Hematopoietic multipotent progenitor cell (in vitro differentiated cells): ENCODE measurements at regions not wholly inside any gene's neighbourhood (a gene's known extent, or its start where the extent isn't known, plus 50 kb on each side); places are given as distances from the start of the nearest gene placed in this dataset.

Source experiments
- DNase-seq, 3 donors: peaks; one replicate each; pipeline ENCODE4 v3.0.0-alpha.2; 2011 to 2015; ENCODE audit warnings: low read depth in 2 of 3, low spot score in 2 of 3

DNA sequence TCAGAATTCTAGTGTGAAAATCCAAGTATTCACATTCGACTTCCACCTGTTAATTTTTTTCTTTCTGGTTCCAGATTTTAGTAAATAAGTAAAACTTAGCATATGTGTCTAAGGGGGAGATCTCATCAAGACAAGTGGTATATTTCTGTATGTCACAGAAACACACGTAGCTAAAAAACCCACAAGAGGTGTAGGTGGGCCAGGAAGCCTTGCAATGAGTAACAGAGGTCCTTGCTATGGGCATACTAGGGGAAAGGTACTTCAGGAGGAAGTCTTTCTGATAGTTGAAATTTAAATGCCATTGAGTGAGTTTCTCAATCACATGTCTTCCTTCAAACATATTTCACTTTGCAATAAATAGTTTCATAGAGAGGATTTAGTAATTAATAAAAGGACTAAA, 315.8 kb downstream of the MID1IP1 start:
- no peak for DNase-seq

DNA sequence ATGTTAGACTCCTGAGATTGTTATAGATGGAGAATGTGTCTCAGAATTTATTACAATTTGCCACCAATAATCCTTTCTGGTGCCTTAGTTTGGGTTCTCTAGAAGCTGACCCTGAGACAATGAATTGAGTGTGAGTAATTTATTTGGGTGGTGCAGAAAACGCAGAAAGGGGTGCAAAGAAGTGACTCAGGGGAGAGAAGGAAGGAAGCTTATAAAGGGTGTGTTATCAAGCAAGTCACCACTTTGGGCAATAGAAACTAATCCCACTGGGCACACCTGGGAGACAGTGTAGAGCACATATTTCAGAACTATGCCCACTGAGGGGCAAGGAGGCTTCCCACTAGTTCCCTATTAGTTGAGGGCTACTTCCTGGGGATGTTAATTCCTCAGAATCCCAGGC, 320.6 kb downstream of the MID1IP1 start:
- DNase-seq: no peak

DNA sequence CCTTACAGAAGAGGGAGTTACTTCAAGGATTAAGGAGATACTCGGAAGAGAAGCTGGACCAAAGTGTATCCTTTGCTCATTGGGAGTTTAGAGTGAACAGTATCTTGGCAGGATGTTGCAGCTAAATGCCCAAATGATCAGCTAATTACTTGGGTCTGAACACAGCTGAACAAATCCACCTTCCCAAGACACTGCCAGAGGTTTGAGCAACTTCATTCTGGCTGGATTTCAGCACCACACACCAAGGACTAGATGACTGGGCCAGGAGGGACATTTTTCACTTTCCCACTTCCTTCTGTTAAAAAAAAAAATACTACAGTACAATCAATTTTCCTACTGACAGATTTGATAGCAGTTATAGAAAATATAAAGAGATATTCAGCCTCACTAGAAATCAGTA, 324.6 kb downstream of the MID1IP1 start:
- no peak for DNase-seq

DNA sequence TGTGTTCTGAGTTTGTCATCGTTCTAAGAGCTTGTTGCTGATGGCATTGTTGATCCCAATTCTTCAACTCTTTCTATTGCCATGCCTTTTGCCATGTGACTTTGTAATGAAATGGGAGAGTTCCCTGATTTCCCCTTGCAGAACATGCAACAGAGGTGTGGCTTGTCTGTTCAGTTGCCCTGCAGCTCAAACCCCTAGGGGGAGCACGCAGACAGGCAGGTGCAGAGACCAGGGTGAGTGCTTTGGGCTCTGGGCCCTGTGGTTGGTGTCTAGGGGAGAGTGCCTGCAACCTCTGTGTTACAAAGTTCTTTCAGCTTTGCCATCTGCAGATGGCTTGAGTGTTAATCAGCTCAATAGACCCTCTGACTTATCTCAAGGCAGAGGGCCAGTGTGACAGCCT, 332.7 kb downstream of the MID1IP1 start:
- peak in 1 of 3 donors; percentile 35 for DNase-seq

DNA sequence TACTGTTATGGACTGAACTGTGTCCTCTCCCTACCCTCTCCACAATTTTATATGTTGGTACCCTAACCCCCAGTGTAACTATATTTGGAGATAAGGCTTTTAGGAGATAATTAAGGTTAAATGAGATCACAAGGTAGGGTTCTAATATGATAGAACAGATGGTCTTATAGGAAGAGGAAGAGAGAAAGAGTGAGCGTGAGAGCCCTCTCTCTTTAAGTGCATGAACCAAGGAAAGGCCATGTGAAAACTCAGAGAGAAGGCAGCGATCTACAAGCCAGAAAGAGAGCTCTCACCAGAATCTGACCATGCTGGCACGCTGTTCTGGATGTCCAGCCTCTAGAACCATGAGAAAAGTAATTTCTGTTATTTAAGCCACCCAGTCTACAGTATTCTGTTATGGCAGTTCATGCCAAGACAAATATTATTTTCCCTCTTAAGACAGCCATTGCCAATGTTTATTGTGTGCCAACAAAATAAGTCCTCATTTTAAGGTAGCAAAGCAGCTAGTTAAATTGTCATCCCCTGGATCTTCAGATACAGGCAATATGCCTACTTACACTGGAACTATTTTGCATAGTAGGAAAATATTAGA, 336.2 kb downstream of the MID1IP1 start:
- no peak for DNase-seq

DNA sequence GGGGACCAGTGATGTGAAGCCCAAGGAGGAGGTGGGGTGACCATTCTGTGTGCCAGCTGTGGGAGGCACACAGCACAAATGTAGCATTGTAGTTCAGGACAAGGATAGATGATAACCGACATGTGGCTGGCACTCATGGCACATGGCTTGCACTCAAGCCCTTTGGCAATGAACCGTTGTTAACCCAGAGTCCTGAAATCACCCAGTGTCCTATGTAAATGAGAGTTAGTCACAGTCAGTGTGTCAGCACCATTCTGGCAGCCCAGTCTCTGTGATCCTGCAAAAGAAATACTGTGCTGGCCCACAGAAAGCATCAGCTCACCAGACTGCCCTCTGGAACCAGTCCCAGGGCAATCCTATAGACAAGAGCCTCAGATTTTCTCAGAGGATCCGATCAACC, 339.3 kb downstream of the MID1IP1 start:
- DNase-seq: no peak

DNA sequence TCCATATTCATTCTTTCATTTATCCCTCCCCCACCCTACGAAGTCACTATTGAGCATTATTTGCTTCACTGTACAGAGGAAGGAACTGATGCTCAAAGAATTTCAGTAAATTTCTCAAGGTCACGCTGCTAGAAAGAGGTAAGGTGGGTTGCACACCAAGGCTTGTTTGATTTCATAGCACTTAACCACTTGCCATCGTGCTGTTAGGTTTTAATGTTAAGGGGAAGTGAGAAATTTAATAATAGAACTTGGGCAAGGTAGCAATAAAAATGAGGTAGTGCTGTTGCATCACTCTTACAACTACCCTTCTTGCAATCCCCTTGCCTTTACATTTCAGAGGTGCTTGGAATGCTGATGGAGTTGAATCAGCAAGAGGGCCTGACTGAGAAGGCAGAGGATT, 343.1 kb downstream of the MID1IP1 start:
- peak in 1 of 3 donors; percentile 40 for DNase-seq

DNA sequence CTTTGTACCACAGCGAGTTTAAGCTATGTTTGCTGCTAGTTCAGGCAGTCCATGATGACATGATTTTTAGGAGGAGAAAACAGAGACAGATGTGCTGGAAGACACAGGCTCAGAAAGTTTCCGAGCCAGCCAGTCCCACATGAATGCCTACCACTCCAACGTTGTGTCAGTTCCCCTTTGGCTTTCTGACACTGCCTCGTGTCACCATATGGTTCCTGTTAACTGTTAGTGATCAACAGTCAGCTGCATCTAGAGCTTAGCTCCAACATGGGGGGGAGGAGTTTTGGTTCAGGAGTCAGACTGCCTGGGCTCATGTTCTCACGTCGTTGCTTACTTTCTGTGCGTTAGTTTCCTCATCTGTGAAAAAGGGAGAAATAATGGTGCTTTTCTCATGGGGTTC, 343.7 kb downstream of the MID1IP1 start:
- peak in 1 of 3 donors; percentile 78 for DNase-seq

DNA sequence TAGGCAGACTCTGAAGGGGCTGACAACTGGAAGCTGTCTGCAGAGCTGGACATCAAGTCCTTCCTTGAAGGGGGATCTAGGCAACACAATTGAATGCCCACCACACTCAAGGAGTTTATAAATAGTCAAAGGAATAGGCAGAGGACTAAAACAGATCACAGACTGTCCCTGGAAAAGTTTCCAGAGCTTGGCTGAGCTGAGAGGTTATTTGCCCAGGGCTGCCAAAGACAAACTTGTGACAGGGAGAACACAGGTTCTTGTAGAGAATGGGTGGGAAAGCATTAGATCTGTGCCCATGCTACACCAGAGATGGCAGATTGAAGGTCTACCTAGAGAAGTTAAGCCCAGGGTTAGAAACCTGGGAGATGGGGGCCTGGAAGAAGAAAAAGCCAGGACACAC, 344.6 kb downstream of the MID1IP1 start:
- DNase-seq: no peak

DNA sequence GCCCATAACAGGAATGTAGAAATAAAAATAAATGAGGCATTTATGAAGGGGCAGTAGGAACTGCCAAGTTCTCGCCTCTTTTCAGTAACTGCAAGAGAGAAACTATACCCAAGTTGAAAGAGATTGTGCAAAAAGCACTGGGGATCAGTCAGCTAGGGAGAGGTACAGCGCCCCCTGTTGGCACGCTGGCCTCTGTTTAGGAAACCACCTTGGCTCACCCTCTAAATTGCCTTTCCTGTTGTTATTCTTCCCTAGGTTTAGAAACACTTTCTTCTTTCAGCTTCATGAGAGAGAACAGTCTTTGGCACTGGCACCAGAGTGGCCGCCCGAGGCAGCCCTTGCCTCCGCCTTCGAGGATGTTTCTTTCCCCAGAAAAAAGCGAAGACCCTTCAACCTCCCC, 348.5 kb downstream of the MID1IP1 start:
- DNase-seq: peak; percentile 17 to 63 (median 46)

DNA sequence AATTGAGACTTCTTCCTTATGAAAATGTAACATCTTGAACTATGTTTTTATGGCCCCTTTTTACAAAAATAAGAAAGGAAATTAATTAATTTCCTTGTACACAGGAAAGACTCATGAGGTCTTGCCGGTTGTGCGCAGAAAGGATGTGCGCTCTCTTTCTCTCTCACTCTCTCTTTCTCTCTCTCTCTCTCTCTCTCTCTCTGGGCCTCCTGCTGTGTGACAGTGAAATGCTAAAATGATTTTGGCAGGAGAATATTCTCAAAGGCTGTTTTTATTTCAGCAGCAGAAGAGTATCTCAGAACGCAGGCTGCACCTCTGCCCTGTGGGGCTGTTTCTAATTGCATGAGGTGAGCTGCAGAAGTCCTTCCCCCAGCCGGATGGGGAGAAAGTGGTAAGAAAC, 349.0 kb downstream of the MID1IP1 start:
- DNase-seq: no peak

DNA sequence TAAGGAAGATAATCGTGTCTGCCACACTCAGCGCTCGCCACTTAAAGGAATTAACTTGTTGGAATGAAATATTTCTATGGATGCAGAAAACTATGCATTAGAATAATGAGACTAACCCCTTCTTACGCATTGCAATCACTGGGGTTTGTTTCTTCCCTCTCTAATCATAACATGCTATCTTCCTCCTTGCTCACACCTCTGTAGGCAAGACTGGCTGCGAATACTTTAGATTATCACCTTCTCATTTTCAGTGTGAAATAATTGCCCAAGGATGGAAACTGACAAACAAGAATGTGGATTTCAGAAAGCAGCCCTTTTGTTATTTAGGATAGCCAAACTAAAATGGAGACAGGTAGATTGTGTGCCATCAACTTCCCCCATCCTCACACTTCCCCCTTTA, 349.4 kb downstream of the MID1IP1 start:
- no peak for DNase-seq

DNA sequence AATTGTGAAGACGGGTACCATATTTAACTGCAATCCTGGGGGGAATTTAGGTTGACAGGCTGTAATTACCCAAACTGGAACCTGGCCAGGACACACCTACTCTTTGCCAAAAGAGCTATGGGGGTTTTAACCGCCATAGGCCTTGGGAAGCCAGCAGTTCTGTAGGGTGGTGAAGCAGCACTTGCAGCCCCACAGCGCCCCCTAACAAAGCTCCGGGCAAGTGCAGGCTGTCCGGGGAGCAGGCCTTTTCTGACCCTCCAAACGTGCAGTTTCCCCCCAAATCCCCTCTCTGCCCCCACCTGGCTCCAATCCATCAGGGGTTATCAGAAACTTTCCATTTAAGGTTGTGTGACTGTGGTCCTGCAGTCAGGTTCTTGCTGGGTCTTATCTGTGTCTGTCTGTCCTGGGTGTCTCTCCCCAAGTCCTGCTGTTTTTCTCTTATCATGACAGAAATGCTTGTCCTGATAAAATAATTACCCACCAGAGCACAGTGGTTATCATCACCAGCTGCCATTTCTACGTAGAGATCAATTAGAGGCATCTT, 350.9 kb downstream of the MID1IP1 start:
- peak in 1 of 3 donors; percentile 45 for DNase-seq

DNA sequence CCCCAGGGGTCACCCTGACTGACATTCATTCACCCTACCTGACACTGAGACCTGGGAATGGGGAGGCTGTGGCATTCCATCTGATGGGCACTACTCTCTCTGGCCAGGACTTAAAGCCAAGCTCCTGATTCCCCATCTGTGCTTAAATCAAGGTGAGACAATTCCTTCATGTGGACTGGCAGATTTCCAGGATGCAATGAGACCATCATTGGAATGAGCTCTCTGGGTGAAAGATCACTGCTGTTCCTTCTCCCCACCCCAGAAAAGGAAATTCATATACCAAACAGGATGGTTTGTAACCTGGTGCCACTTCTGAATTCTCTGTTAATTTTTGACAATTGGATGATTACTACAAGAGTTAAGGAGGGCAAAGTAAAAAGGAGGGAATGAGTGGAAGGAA, 354.8 kb downstream of the MID1IP1 start:
- DNase-seq: no peak

DNA sequence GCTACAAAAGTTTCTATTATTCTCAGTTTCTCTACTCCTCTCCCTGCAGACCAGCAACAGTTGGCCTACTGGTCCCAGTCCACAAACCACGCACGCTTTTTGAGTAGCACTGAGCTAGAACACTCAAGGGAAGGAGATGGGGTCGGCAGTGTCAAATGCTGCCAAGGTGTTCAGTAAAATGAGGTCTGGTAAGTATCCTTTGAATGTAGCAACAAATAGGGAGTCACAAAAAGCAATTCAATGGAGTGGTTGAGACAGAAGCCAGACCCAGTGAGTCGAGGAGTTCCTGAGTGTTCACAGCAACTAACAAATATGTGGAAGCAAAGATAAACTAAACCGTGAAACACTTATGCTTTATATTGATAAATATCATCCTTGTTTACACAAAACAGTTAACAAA, 355.7 kb downstream of the MID1IP1 start:
- DNase-seq: no peak

DNA sequence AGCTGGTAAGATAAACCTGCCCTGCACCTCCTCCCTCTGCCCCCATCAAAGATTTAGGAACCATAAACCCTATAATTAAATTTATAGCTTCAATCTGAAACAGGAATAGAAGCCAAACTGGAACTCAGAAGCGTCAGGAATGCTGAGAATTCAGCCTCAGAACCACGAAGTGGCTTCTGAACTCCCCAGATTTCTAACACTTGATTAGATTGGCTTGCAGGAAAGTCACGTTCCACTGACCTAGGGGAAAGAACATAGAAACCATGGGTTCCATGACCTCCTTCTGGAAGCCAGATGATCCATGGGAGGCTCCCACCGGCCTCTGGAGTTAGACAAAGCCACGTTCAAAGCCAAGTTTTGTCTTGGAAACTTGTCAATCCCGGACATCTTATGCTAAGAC, 356.5 kb downstream of the MID1IP1 start:
- DNase-seq: no peak

DNA sequence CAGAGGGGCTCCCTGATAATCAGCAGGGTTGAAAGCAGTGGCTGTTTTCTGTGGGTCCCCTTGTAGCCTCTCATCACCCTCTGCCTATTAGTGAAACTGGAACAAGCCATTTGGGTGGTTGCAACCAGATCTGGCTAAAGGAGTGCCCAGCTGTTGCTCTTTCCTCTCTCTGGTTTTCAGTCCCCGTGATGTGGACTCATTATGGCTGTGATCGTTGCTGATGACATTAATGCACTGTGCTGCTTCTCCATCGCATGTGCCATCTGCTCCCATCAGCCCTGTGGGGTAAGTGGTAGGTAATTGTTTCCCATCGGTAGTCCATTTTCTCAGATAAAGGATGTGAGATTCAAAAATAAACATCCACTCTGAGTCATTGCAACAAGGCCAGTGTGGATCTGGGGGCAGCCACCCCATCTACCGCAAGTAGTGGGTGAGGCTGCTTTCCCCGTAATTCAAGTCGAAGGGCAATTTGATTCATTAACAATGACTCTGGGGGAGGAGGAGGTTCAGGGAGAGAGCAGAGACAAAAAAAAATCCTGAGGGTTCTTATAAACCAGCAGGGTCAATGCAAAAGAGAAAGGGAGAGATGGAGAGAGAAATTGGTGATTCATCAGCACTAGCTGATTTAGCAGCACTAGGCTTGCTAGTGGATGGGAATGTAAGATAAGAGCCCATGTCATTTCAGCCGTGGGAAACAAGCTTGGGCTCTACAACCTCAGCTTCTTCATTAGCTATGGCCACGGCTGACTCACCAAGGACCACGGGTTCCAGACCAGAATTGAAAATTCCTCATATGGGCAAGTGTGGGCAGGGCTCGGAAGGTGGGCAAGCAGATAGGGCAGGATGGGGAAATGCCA, 357.8 kb downstream of the MID1IP1 start:
- peak in 2 of 3 donors; percentile 85 for DNase-seq

DNA sequence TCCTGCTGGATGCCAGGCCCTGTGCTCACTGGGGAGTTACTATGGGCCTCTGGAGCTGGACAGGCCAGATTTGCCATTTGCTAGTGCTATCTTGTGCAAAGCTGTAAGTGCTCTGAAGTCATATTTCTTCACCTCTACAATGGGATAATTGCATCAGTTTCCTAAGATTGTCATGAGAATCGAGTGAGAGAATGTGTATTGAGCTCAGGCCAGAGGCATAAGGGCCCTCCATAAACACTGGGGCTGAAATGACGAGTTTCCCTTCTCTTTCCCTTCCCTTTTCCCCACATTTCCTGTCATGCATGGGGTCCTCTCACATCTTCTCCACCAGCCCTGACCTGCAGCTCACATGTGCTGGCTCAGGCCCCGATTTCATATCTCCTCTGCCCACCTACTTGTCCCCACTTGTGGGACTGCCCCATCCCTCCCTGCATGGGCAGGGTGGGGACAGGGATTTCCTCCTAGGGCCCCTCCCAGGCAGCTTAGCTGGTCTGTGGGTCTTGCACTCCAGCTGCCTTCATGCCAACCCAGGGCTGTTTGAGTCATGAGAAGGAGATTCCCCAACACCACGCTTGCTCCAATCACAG, 358.8 kb downstream of the MID1IP1 start:
- no peak for DNase-seq

DNA sequence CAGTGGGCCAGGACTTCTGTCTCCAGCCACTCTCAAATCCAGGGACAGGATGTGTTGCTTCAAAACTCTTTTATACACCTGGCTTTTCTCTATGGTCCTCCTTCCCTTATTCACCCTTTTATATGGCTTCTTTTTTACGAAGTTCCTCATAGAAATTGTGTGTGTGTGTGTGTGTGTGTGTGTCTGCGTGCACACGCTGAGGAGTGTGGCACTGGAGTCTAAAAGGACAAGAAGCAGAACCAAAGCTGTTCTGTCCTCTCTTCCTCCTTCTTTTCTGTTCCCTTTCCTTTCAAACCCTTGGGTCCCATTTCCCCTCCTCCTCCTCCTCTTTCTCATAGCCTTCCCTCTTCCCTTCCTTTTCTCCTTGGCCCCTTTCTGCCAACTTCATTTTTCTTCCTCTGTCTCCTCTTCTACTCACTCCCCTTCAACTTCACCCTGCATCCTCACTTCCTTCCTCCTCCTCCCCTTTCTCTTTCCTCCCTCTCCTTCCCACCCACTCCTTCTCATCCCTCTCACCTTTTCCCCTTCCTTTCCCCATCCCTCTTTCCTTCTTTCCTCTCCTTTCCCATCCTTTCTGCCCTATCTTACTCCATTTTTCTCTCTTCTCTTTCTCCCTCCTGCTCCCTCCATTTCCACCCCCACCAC, 360.5 kb downstream of the MID1IP1 start:
- peak in 1 of 3 donors; percentile 44 for DNase-seq

DNA sequence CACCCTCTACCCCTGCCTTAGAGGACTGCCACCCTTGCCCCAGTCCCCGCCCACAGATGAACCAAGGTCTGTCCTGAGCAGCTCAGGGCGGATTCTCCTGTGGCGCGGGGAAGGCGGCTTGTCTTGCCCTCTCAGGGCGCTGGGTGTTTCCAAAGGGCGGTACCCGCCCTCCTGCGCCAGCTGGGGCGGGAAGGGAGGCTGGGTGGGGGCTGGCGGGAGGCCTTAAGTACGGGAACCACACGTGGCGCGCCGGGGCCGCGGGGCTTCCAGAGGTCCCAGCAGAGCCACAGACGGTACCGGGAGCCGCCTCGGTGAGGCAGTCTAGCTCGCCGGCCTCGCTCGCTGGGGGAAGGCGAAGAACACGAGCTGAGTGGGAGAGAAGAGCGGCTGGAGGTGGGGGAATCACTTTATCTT, 361.1 kb downstream of the MID1IP1 start:
- DNase-seq: peak in 1 of 3 donors; percentile 44

DNA sequence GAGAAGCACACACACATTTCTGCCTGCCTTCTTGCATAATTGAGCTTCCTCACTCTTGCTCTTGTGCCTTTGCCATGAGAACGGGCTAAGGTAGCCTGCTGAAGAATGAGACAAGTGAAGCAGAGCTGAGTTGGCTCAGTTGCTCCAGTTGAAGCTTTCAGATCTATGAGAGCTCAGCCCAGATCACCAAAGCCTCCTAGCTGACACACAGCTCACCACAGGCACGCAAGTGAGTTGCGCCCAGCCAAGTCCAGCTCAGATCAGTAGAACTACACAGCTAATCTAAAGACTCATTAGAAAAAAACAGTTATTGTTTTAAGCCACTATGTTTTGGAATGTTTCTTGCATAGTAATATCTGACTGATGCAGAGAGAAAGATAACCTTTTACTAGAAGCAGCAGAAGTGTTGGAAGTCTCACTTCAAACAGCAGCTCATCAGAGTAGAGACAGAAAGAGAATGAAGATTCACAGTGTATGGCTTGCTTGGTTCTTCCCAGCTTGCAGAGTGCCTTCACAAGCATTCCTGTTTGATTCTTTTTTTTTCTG, 362.4 kb downstream of the MID1IP1 start:
- no peak for DNase-seq
